Vagina (tissue), 2 donors: ENCODE measurements at regions not wholly inside any gene's neighbourhood (a gene's known extent, or its start where the extent isn't known, plus 50 kb on each side); places are given as distances from the start of the nearest gene placed in this dataset.

Source experiments
- POLR2A ChIP-seq, 2 donors: fragments of 450-650 bp; IDR thresholded peaks; one replicate each; pipeline ENCODE4 v1.6.1; 2017; ENCODE audit warnings: antibody characterized with exemption in 2 of 2, mild to moderate bottlenecking in 2 of 2, moderate library complexity in 2 of 2
- TF ChIP-seq, protein P1 (sequence below), 3 experiments: fragments of 450-650 bp in 2 of 3; fragments of 200-600 bp in 1 of 3; sonication (generic) in 1 of 3; IDR thresholded peaks; one replicate each; pipeline ENCODE4 v1.5.1; 2017 to 2019; ENCODE audit warnings: antibody characterized with exemption in 3 of 3, mild to moderate bottlenecking in 2 of 3, moderate library complexity in 2 of 3

DNA sequence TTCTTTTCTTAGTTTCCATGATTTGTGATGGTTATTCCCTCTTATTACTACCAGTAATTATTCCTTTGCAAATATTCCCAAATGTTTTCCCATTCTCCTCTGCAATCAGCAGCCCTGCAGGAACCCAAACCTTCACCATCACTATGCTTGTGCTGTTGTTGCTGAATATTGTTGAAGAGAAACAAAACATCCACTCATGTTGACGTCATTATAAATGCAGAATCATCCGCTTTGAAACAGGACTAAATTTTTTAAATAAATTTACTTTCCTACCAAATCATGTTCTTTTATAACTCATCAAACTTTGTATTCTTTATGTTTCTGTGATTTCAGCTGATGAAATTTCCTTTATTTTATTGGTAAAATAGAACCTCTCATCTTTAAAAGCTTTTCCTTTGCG lies 787.0 kb upstream of the B3GALT2 start:
- TF ChIP-seq POLR2A (IDR thresholded peaks at IDR 0.05): no peak
- TF ChIP-seq, protein P1, sequence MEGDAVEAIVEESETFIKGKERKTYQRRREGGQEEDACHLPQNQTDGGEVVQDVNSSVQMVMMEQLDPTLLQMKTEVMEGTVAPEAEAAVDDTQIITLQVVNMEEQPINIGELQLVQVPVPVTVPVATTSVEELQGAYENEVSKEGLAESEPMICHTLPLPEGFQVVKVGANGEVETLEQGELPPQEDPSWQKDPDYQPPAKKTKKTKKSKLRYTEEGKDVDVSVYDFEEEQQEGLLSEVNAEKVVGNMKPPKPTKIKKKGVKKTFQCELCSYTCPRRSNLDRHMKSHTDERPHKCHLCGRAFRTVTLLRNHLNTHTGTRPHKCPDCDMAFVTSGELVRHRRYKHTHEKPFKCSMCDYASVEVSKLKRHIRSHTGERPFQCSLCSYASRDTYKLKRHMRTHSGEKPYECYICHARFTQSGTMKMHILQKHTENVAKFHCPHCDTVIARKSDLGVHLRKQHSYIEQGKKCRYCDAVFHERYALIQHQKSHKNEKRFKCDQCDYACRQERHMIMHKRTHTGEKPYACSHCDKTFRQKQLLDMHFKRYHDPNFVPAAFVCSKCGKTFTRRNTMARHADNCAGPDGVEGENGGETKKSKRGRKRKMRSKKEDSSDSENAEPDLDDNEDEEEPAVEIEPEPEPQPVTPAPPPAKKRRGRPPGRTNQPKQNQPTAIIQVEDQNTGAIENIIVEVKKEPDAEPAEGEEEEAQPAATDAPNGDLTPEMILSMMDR (IDR thresholded peaks at IDR 0.05): no peak
